ENCODE measurements at regions not wholly inside any gene's neighbourhood (a gene's known extent, or its start where the extent isn't known, plus 50 kb on each side); places are given as distances from the start of the nearest gene placed in this dataset.

DNA sequence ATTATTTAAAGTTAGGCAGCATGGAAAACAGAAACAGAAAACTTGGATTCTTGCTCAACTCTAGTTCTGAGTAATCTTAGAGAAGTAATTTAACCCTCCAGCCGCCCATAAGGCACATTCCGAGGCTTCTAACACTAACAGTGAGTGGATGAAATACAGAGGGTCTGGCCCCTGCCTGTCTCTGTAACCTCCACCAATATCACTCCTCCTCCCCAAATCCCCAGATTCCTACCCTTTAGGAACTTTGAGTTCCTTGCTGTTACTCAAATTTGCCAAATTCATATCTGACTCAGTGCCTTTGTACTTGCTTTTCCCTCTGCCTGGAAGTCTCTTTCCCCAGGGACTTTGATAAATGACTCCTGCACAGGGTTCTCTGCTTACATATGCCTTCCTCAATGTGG is 112.5 kb upstream of the TGFBR2 start:
- DNase-seq (ENCODE audit: low spot score) = peak; percentile 59

DNA sequence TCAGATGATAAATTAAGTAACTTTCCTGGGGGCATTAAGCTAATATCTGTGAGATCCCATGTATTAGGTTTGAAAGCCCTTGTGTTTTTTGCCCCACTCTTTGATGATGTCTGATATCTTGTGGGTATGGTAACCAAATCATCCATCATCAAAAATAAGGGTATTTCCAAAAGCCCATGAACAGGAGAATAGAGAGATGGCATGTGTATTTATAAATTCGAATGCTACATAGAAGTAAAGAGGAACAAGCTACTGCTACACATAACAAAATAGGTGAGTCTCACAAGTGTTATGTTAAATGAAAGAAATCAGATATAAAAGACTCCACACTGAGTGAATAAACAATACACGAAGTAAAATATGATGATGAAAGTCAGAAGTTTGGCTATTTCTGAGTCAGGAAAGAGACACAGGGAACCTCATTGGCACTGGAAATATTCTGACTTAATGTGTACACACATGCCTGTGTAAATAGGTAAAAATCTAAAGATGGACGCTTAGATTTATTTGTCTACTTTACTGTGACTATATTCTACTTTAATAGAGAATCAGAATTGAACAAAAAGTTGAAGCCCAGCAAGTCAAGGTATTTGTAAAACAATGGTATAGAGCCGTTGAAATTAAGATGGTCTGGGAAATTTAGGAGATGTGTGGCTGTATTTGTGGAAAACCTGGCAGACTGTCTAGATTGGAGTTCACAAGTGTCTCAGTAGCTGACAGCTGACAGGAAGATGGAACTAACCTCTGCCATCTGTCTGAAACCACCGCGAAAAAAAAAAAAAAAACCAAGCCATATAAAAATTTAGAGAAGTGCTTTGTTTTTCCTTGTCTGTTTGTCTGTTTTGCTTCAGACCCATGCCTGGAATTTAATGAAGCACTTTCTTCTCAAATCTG is 111.0 kb upstream of the TGFBR2 start:
- no peak for DNase-seq (ENCODE audit: low spot score)

DNA sequence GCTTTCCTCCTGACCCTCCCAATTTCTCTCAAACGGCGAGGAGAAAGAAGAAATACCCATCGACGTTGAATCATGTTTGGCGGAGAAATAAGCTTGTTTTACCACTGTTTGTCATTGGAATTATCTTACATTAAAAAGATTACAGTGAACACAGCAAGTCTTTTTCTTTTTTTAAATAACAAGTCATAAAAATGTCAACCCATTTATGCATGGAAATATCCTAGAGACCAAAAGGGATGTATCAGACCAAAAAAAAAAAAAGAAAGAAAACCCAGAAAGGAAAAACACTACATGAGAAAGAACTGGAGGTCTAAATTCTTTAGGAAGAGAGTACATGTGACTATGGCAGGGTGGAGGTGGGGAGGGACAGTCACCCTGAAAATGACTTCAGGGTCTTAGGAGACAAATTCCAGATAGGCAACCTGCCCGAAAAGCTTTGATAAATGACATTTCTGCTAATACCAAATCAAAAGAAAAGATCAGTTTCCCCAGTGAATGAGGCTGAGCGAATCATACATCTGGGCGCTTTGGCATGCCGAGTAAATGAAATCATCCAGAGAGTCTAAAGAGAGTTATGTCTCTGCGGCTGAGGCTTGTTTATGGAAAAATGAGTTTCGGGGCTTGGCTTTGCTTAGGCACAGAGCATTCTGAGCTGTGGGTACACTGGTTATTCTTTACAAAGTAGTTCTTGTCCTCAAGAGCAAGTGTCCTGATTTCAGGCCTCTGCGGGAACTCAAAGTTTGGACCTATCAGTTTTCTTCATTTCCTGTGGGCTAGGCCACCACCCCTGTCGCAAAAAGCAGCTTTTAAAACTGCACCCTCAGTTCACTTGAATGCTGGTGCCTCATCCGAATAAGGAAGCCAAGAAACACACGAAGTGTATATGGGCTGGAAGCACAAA is 110.1 kb upstream of the TGFBR2 start:
- peak; percentile 96 for DNase-seq (ENCODE audit: low spot score)

DNA sequence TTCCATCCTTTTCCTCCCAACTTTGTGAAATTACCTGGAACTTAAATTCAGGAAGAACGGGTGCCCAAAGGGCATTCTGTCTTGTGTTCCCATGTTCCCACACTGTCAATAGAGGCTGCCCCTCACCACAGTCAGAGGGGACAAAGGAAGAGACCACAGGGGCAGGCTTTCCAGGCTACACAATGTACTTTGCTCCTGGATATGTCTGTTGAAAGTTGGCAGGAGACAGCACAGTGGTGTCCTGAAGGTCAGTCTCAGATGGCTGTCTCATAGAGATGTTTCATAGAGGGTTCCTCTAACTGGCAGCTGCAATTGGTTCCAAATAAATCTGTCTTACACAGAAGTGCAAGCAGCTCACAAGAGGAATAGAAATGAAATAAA is 107.8 kb upstream of the TGFBR2 start:
- no peak for DNase-seq (ENCODE audit: low spot score)

DNA sequence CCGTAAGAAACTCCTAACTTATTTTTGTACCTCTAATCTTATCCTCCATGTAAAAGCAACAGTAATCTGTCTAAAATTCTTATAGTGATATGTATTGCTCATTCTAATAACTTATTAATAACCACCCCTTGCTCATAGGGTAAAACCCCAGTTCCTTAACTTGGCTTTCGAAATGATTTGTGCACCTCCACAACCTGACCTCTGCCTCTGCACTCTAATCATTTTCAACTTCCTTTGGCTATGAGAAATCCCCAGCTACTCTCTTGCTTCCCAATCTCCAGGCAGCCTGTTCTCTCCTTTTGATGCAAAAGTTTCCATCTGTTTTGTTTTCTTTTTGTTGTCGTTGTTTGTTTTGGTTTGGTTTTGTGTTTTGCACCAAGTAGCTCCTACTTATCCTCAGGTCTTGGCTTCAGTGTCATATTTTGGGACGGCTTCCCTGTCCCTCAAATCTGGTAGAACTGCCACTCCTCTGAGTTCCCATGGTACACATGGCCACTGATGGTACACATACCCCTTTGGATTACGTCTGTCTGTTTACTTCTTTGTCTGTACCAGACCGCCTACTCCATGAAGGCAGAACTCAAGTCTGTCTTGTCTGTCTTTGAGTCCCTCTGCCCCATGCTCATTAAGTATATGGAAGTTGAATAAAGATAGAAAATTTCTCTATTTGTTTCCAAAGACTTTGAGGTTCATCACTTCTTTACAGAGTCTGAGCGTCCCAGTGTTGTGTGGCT is 105.6 kb upstream of the TGFBR2 start:
- DNase-seq (ENCODE audit: low spot score) = no peak

DNA sequence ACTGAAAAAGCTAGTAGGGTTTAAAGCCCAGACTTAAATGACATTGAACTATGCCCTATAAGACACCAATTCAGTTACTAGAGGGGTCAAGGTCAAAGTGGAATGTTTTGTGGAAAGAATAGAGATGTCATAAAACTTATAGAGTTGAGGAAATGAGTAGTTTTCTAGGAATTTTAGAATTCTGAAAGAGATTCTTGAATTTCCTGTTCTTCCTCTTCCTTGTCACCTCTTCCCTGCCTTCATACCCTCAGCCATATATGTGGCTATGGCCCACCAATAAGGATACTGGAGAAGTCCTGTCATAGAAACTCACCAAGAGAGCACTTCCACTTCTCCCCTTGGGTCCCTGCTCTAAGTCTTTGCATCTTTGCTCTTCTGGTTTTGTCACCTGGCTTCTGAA is 104.9 kb upstream of the TGFBR2 start:
- DNase-seq (ENCODE audit: low spot score) = no peak

DNA sequence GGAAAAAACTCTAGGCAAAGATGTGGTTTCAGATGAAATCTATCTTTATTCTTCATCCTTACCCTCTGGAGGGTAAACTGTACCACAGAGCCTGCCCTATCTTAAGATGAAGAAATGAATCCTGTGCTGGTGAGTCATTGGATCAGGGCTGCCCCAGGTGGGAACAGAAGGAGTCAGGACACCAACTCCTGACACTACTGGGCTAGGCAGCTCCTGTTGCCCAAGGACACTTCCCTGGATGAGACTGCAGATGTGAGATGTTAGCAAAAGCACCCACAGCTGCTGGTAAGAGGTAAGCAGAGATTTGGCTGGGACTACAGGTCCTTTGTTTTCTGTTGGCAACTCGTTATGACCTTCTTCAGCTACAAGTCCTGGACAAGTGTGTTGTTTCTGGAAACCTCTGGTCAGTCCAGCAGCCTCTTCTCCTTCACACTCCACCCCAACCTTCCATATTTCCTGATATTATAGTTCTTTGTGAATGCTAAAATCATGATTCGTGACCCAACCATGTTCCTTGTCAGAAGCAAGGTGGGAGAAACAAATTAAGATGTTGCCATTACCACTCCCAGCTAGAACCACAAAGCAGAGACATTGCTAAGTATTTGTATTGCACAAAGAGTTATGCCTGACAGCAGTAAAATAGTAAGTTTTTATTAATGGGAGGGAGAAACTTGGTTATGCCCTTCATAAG is 104.2 kb upstream of the TGFBR2 start:
- no peak for DNase-seq (ENCODE audit: low spot score)

DNA sequence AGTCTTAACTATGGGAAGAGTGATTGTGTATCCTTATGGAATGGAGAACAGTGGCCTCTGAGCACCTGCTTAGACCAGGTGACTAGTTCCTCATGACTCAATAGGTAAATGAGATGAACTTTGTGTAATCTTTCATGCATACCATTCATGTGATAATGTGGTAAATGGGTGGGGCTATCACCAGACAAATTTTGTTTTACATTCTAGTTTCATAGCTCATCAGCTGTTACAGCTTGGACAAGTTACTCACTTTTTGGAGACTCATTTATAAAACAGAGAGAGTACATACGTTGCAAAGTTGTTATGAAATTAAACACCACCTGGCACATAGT is 103.7 kb upstream of the TGFBR2 start:
- DNase-seq (ENCODE audit: low spot score) = no peak

DNA sequence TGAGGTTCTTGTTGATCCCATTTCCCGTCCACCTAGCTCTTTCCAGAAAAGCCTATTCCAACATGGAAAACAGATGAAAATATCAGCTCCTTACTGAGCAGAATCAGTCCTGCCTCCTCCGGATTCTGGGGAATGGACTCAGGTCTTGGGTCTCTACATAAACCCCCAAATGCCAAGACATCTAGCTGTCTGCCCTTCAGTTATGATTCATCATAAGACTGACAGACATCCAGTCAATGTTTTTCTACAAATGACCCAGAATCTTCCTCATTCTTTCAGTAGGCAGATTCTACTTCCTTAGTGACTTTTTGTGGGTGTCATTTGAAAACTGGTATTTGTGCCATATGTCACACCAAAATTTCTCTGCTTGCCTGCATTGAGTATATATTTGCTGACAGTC is 103.0 kb upstream of the TGFBR2 start:
- DNase-seq (ENCODE audit: low spot score) = no peak

DNA sequence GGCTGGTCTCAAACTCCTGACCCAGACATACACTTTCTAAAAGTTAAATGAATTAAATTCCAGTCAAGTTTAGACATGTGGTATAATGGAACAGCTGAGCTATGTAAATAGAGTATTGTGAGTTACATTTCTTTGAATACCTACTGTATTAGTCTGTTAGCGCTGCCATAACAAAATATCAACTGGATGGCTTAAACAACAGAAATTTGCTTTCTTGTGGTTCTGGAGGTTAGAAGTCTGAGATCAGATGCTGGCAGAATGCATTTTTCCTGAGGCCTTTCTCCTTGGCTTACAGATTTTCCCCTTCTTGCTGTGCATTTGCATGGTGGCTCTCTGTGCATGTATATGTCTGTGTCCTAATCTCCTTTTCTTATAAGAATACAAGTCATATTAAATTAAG is 101.5 kb upstream of the TGFBR2 start:
- no peak for DNase-seq (ENCODE audit: low spot score)

DNA sequence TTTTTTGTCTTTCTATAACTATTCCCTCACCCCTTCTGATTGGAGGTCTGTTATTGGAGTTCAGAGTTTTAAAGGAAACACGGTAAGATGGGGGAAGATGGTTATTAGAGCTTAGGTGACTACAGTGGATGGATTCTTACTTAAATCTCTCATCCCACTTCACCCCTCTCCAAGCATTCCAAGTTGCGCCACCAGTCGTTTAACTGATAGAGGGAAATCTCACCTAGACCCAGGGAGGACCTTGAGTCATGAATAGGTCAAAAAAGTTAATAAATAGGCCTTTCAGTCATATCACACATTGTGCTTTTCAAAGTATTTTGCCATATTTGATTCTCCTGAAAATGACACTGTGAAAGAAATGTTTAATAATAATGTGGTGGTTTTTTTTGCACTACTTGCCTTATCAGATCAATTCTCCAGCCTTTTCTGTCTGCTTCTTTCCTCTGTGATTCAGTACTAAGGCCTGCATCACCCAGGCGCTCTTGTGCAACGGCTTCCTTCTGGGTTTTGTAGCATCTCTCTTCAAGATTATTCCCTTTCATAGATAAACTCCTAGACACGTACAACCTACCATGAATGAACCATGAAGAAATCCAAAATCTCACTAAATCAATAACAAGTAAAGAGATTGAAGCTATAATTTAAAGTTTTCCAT is 100.4 kb upstream of the TGFBR2 start:
- DNase-seq (ENCODE audit: low spot score) = no peak

DNA sequence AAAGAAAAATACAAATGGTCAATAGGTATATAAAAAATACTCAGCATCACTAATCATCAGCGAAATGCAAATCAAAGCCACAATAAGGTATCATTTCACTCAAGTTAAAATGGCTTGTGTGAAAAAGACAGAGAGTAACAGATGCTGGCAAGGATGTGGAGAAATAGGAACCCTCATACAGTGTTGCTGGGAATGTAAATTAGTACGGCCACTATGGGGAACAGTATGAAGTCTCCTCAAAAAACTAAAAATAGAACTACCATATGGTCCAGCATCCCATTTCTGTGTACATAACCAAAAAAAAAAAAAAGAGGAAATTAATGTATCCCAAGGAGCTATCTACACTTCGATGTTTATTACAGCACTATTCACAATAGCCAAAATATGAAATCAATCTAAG is 98.1 kb upstream of the TGFBR2 start:
- no peak for DNase-seq (ENCODE audit: low spot score)

DNA sequence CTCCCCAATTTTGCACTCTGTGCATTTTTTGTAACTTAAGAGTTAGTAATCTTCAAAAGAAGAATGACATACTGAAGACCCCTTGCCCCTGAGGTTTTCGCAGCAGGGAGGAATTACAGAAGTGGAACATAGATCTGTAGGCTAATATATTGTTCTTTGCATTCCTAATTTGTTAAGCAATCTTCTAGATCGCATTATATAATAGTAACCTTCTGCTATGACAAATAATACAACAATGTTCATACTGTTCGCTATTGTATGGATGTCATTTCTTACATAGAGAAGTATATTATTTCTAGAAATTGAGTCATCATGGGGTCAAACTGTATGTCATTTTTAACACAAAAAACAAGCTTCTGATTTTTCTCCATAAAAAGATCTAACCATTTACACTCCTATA is 95.8 kb upstream of the TGFBR2 start:
- DNase-seq (ENCODE audit: low spot score) = no peak

DNA sequence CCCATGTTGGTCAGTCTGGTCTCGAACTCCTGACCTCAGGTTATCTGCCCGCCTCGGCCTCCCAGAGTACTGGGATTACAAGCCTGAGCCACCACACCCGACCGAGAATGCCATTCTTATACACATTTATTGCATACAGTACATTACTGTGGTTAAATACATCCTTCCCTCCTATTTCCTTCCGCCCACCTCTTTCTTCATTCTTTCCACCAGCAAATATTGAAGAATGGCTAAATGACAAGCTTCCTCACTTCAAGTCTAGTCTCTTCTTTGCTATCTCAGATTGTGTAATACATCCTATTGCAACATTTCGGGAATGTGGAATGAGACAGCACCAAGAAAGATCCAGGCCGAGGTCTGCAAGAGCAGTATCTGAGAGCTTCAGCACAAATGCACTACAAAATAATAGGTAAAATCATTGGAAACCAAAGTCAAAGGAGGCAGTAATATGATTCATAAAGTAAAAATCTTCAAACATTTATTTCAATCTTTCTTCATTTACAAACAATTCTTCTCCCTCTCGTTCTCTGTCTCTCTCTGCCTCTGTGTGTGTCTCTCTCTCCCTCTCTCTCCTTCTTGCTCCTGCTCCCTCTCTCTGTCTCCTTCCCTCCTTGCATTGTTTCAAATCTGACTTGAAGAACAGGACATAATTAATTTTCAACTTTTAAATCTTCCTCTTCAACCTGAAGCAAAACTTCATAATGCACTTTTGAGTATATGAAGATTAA is 94.7 kb upstream of the TGFBR2 start:
- DNase-seq (ENCODE audit: low spot score) = peak; percentile 96

DNA sequence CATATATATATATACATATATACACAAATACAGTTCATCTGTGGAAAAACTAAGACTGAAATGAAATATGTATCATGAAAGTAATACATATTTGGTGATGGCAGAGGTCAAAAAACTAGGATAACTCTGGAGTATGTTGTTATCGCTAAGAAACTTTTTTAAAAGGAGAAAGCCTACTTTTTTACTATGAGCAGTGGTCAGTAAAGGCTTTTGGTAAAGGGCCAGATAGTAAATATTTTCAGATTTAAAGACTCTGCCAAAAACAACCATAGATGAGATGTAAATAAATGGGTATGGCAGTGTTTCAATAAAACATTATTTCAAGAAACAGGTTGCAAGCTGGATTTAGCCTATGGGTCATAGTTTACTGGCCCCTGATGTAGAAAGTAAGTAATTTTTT is 93.8 kb upstream of the TGFBR2 start:
- DNase-seq (ENCODE audit: low spot score) = peak; percentile 39

DNA sequence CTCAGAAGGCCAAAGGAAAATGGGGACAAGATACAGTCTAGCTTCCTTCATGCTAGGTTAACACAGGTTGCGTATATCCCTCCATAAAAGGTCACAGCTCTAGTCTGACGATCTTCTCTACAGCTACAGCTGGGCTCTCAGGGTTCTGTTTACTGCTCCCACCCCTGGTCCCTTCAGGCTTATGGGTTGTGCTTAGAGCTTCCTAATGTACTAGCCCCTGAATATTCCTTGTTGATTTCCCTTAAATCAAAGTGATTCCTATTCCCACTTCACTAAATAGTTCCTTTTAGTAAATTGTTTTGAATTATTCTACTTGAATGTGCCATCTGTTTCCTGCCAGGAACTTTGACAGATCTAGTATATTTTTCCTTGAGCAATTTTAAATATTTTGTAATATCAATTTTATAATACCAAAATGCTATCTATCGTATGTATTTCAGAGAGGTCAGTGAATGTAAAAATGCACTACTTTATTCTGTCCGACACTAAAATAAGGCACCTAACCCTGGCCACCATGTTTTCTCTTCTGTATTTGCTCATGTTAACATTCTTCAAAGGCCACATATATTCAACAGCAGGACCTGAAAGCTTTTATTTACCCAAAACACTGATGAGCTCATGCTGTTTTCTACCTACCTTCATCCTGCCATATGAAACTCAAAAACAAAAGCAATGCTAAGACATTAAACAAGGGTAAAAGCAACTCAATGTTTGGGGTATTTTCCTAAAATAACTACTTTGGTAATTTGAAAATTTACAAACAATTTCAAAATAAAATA is 92.8 kb upstream of the TGFBR2 start:
- no peak for DNase-seq (ENCODE audit: low spot score)

DNA sequence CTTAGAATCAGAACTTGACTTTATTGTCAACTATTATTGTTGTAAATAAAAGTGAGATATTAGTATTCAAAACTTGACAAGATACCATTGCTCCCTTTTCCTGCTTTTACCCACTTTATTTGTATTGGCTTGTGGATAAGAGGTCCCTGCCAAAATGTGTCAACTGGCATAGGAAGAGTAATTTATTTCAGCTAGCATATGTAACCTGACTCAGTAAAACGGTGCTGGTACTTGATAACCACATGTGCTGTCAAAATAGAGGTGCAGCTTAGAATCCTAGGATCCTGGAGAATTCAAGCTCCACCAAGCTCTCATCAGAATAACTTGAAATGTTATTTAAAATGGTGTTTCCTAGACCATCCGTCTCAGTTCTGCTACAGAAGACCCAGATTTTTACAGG is 90.2 kb upstream of the TGFBR2 start:
- no peak for DNase-seq (ENCODE audit: low spot score)

DNA sequence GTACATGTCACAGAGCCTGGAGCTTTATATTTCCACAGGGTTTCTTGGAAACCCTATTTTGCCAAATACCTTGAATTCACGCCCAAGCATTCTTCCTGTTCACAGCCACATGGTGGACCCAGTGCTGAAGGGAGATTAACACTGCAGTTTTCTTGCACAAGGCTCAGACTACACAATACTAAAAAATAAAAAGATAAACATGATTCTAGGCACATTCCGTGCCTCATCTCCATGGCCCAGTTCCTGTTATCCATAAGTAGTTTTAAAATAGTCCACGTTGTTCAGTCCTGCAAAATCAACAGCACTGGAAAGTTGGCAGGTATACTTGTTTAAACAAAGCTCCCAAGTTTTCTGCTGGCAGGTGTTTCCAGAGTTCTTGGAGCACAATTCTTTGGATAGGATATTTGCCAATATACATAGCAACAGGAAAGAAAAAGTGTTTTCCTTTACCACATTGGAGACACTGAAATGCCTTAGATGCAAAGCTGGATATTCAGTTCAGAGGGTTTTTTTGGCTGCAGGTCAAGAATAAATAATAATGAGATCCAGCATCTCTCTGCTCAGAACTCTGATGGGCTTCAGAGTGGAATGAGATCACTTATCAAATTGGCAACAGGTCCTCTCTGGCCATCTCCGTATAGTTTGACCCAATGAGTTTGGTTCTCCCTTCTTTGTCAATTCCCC is 88.1 kb upstream of the TGFBR2 start:
- no peak for DNase-seq (ENCODE audit: low spot score)

DNA sequence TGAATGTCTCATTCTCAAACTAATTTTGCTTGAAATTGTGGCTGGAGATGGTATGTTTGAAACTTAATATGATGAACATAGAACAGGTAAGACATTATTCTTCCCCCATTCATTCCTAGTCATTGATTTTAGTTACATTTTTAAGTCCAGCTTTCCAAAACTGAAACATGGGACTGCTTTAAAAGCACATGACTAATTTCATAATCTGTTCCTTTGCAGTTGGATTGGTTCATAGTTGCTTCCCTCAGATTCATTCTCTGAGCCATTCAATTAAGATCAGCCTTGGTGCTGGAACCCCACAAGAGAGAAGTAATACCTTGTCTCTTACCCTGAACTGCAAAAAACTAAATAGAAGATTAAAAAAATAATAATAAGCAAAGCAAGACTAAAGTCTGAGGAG is 87.5 kb upstream of the TGFBR2 start:
- DNase-seq (ENCODE audit: low spot score) = no peak
